Panc1 (cell line): ENCODE measurements at regions not wholly inside any gene's neighbourhood (a gene's known extent, or its start where the extent isn't known, plus 50 kb on each side); places are given as distances from the start of the nearest gene placed in this dataset.

Experiments used
- ATAC-seq: fragments of 200-7000 bp; cut with Tn5 transposase; 2 replicates; pipeline ENCODE4 v1.9.1; 2020; ENCODE audit warnings: mild to moderate bottlenecking, moderate library complexity
- BruUV-seq: library from RNA; stranded (reverse); fragments of 400-500 nt; replicated peaks from 2 replicates; lab custom pipeline; 2021; lab: Mats Ljungman, UMichigan
- CTCF ChIA-PET: fragments of 300-600 bp; sonication (Branson Sonifier 250); formaldehyde crosslinking; loops from one replicate; lab custom pipeline; 2022; ENCODE audit warnings: antibody characterized with exemption; lab: Charles Lee
- POLR2A ChIA-PET: fragments of 300-600 bp; sonication (Branson Sonifier 250); formaldehyde crosslinking; loops from one replicate; lab custom pipeline; 2022; ENCODE audit warnings: antibody characterized with exemption; lab: Charles Lee
- DNase-seq: peaks from one replicate; pipeline ENCODE4 v3.0.0-alpha.2; 2010; ENCODE audit warnings: low read depth, low spot score
- H3K27ac ChIP-seq: 2 replicates; pipeline ENCODE4 v1.5.1; 2011; ENCODE audit warnings: mild to moderate bottlenecking, low read length, inconsistent platforms
- H3K27me3 ChIP-seq: fragments of 200-500 bp; sonication (Bioruptor generic); 2 replicates; pipeline ENCODE4 v1.6.0; 2014; ENCODE audit warnings: low read length, inconsistent platforms; ENCODE audit not compliant: control insufficient read depth, insufficient read depth
- H3K36me3 ChIP-seq: fragments of 200-500 bp; sonication (Bioruptor generic); 2 replicates; pipeline ENCODE4 v1.5.1; 2014; ENCODE audit warnings: inconsistent platforms, mild to moderate bottlenecking, low read length, moderate library complexity; ENCODE audit not compliant: control insufficient read depth, insufficient read depth
- H3K4me1 ChIP-seq: 2 replicates; pipeline ENCODE4 v1.5.1; 2011; ENCODE audit warnings: inconsistent platforms, mild to moderate bottlenecking, low read length, moderate library complexity; ENCODE audit not compliant: control insufficient read depth, insufficient read depth
- H3K4me3 ChIP-seq, 2 experiments: 2 replicates each; pipeline ENCODE4 v1.5.1; 2011 to 2012; ENCODE audit warnings: low read depth in 2 of 2, low read length in 2 of 2, mild to moderate bottlenecking in 2 of 2, inconsistent platforms in 1 of 2, moderate library complexity in 1 of 2
- H3K9me3 ChIP-seq: fragments of 200-500 bp; sonication (Bioruptor generic); 2 replicates; pipeline ENCODE4 v1.5.1; 2014; ENCODE audit warnings: low read depth, mild to moderate bottlenecking, inconsistent platforms, low read length, moderate library complexity; ENCODE audit not compliant: control insufficient read depth, insufficient read depth
- POLR2AphosphoS5 ChIP-seq: IDR thresholded peaks from 2 replicates; pipeline ENCODE4 v1.6.1; 2012; ENCODE audit warnings: mild to moderate bottlenecking, low read depth, low read length, moderate library complexity
- SIN3A ChIP-seq: IDR thresholded peaks from 2 replicates; pipeline ENCODE4 v1.6.1; 2012; ENCODE audit warnings: low read depth, mild to moderate bottlenecking, low read length, moderate library complexity, borderline replicate concordance; ENCODE audit not compliant: insufficient read depth
- TCF7L2 ChIP-seq: IDR thresholded peaks from 2 replicates; pipeline ENCODE4 v1.6.1; 2011; ENCODE audit warnings: mild to moderate bottlenecking, low read depth, low read length, inconsistent platforms
- in situ Hi-C: cut with HindIII; loops from 2 replicates; pipeline ENCODE4 v1.10.0; 2016; ENCODE audit warnings: low sequenced_read_pairs, low pct_unique_long_range_greater_than_20kb
- intact Hi-C: fragments of 100-400 bp; cut with micrococcal nuclease; formaldehyde crosslinking; loops from one replicate; pipeline ENCODE4 v1.10.0; 2022; ENCODE audit not compliant: unreplicated experiment
- TF ChIP-seq, protein P1 (sequence below): fragments of 450-650 bp; IDR thresholded peaks from 2 replicates; pipeline ENCODE4 v1.5.1; 2017; ENCODE audit warnings: mild to moderate bottlenecking
- TF ChIP-seq, protein P2 (sequence below), 2 experiments: IDR thresholded peaks; 2 replicates each; pipeline ENCODE4 v1.6.1; 2011 to 2012; ENCODE audit warnings: low read depth in 2 of 2, control low read depth in 1 of 2, low read length in 1 of 2, mild to moderate bottlenecking in 1 of 2, moderate library complexity in 1 of 2; ENCODE audit not compliant: insufficient read depth in 1 of 2

DNA sequence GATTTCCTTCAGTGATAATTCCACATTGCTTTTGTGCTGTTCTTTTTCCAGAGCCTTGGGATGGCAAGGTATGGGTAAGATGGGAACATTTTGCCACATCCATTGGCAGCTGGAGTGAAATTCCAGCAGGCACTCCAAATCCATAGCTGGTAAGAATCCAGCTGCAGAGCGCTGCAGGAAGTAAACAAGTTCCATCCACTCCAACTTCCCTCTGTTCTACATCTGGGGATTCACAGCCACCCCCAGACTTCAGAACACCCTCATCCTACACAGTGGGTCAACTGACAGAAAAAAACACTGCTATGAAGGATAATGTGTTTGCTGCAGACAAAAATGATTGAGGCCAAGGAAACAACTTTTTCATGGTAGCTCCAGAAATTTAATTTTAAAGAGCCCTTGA, 747.8 kb downstream of the MAFB start:
- no peak for TF ChIP-seq TCF7L2
- TF ChIP-seq, protein P1, sequence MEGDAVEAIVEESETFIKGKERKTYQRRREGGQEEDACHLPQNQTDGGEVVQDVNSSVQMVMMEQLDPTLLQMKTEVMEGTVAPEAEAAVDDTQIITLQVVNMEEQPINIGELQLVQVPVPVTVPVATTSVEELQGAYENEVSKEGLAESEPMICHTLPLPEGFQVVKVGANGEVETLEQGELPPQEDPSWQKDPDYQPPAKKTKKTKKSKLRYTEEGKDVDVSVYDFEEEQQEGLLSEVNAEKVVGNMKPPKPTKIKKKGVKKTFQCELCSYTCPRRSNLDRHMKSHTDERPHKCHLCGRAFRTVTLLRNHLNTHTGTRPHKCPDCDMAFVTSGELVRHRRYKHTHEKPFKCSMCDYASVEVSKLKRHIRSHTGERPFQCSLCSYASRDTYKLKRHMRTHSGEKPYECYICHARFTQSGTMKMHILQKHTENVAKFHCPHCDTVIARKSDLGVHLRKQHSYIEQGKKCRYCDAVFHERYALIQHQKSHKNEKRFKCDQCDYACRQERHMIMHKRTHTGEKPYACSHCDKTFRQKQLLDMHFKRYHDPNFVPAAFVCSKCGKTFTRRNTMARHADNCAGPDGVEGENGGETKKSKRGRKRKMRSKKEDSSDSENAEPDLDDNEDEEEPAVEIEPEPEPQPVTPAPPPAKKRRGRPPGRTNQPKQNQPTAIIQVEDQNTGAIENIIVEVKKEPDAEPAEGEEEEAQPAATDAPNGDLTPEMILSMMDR = no peak
- TF ChIP-seq, protein P2, sequence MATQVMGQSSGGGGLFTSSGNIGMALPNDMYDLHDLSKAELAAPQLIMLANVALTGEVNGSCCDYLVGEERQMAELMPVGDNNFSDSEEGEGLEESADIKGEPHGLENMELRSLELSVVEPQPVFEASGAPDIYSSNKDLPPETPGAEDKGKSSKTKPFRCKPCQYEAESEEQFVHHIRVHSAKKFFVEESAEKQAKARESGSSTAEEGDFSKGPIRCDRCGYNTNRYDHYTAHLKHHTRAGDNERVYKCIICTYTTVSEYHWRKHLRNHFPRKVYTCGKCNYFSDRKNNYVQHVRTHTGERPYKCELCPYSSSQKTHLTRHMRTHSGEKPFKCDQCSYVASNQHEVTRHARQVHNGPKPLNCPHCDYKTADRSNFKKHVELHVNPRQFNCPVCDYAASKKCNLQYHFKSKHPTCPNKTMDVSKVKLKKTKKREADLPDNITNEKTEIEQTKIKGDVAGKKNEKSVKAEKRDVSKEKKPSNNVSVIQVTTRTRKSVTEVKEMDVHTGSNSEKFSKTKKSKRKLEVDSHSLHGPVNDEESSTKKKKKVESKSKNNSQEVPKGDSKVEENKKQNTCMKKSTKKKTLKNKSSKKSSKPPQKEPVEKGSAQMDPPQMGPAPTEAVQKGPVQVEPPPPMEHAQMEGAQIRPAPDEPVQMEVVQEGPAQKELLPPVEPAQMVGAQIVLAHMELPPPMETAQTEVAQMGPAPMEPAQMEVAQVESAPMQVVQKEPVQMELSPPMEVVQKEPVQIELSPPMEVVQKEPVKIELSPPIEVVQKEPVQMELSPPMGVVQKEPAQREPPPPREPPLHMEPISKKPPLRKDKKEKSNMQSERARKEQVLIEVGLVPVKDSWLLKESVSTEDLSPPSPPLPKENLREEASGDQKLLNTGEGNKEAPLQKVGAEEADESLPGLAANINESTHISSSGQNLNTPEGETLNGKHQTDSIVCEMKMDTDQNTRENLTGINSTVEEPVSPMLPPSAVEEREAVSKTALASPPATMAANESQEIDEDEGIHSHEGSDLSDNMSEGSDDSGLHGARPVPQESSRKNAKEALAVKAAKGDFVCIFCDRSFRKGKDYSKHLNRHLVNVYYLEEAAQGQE (IDR thresholded peaks at IDR 0.05; ENCODE audit: insufficient read depth in 1 of 2, low read depth in 2 of 2, low read length in 1 of 2) = no peak
- TF ChIP-seq POLR2AphosphoS5 = no peak
- TF ChIP-seq SIN3A = no peak
- POLR2A ChIA-PET = interaction anchor here (0.6 kb wide), 1 partner anchor 1413 kb away, joined by 4 read pairs; no protein-coding TSS in a partner anchor
- in situ Hi-C loops (no loop called here), intact Hi-C loops (no loop called here)
- Histone ChIP-seq H3K4me3 (no peak overlapping the region), H3K4me1 (no peaks in the 10 kb centered on the region), H3K36me3 (no peaks in the 10 kb centered on the region), H3K27ac (no peak overlapping the region), H3K9me3 (no peaks in the 10 kb centered on the region), H3K27me3 (no peaks in the 10 kb centered on the region)
- DNase-seq (no peak), ATAC-seq (no peak)
- no TSS peak for BruUV-seq
- CTCF ChIA-PET = no interaction called here

DNA sequence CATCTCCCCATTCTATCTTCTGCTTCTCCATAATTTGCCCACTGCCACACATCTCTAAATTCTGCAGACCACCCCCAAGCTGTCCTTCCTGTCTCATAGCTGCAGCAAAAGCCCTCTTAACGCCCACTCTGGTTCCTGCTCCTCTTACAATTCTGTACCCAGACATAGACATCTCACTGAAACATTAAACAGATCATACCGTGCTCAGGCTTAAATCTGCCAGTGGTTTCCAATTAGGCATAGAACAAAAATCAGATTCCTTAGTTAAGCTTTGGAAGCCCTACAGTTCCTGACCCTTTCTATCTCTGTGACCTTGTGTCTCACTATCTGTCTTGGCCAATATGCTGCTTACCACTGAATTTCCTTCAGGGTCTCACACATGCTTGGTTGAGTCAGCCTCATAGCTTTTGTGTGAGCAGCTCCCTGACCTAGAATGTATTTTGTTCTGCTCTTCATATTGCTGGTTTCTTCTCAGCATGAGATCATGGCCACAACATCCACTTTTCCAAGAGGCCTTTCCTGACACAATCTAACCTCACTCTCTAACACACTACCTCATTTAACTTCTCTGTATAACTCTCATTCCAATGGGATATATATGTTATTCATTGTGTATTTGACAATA, 749.7 kb downstream of the MAFB start:
- BruUV-seq = no TSS peak
- TF ChIP-seq SIN3A = no peak
- TF ChIP-seq, protein P1 = no peak
- TF ChIP-seq, protein P2 (IDR thresholded peaks at IDR 0.05; ENCODE audit: insufficient read depth in 1 of 2, low read depth in 2 of 2, low read length in 1 of 2) = no peak
- no peak for TF ChIP-seq POLR2AphosphoS5
- TF ChIP-seq TCF7L2 = no peak

More for the DNA sequence above, 749.7 kb downstream of the MAFB start:
- ChIA-PET POLR2A (interaction anchor here (0.6 kb wide), 1 partner anchor 1854 kb away, joined by 8 read pairs; no protein-coding TSS in a partner anchor), CTCF (no interaction called here)
- H3K4me3 ChIP-seq = no peak overlapping the region
- intact Hi-C loops = no loop called here
- no peaks in the 10 kb centered on the region for H3K9me3 ChIP-seq
- no peaks in the 10 kb centered on the region for H3K27me3 ChIP-seq
- in situ Hi-C loops = no loop called here
- ATAC-seq (no peak), DNase-seq (no peak)
- no peak overlapping the region for H3K27ac ChIP-seq
- no peaks in the 10 kb centered on the region for H3K4me1 ChIP-seq
- no peaks in the 10 kb centered on the region for H3K36me3 ChIP-seq
